Thyroid gland (tissue), 4 donors: ENCODE measurements at regions not wholly inside any gene's neighbourhood (a gene's known extent, or its start where the extent isn't known, plus 50 kb on each side); places are given as distances from the start of the nearest gene placed in this dataset.

ENCODE experiments used
- CTCF ChIP-seq, 6 experiments: fragments of 200-600 bp in 3 of 6; fragments of 450-650 bp in 3 of 6; sonication (generic) in 3 of 6; IDR thresholded peaks; one replicate each; pipeline ENCODE4 v1.5.1; 2016 to 2019; ENCODE audit warnings: antibody characterized with exemption in 6 of 6, mild to moderate bottlenecking in 2 of 6, inconsistent platforms in 1 of 6, moderate library complexity in 1 of 6
- POLR2A ChIP-seq, 2 donors: fragments of 450-650 bp; IDR thresholded peaks; one replicate each; pipeline ENCODE4 v1.6.1; 2017; ENCODE audit warnings: antibody characterized with exemption in 2 of 2, mild to moderate bottlenecking in 2 of 2, moderate library complexity in 1 of 2

- TF ChIP-seq POLR2A (IDR thresholded peaks at IDR 0.05) (no peak), CTCF (IDR thresholded peaks at IDR 0.05) (no peak)
Measured at GRCh38 chr10:43796781-43797180, 148.1 kb upstream of the ZNF32 start.
